Hepatocyte (in vitro differentiated cells): ENCODE measurements at regions not wholly inside any gene's neighbourhood (a gene's known extent, or its start where the extent isn't known, plus 50 kb on each side); places are given as distances from the start of the nearest gene placed in this dataset.

ENCODE experiments used
- DNase-seq: peaks from one replicate; pipeline ENCODE4 v3.0.0-alpha.2; 2016; ENCODE audit warnings: low spot score
- H2AFZ ChIP-seq: fragments of 200-600 bp; sonication (generic); 2 replicates; pipeline ENCODE4 v1.6.0; 2016; ENCODE audit warnings: antibody characterized with exemption, mild to moderate bottlenecking
- H3K27ac ChIP-seq: fragments of 200-600 bp; sonication (generic); 2 replicates; pipeline ENCODE4 v1.5.1; 2016; ENCODE audit warnings: mild to moderate bottlenecking
- H3K27me3 ChIP-seq: fragments of 200-600 bp; sonication (generic); 2 replicates; pipeline ENCODE4 v1.6.1; 2016
- H3K36me3 ChIP-seq: fragments of 200-600 bp; sonication (generic); replicated peaks from 2 replicates; pipeline ENCODE4 v1.5.1; 2016; ENCODE audit warnings: low read depth; ENCODE audit not compliant: insufficient read depth
- H3K4me1 ChIP-seq: fragments of 200-600 bp; sonication (generic); 2 replicates; pipeline ENCODE4 v1.5.1; 2016; ENCODE audit warnings: mild to moderate bottlenecking, moderate library complexity; ENCODE audit not compliant: insufficient read depth
- H3K4me2 ChIP-seq: fragments of 200-600 bp; sonication (generic); 2 replicates; pipeline ENCODE4 v1.6.0; 2016
- H3K4me3 ChIP-seq: fragments of 200-600 bp; sonication (generic); 2 replicates; pipeline ENCODE4 v1.5.1; 2016; ENCODE audit warnings: mild to moderate bottlenecking
- H3K79me2 ChIP-seq: fragments of 200-600 bp; sonication (generic); 2 replicates; pipeline ENCODE4 v1.6.0; 2017; ENCODE audit warnings: mild to moderate bottlenecking
- H3K9me2 ChIP-seq: fragments of 200-600 bp; sonication (generic); replicated peaks from 2 replicates; pipeline ENCODE4 v1.6.0; 2017; ENCODE audit warnings: mild to moderate bottlenecking; ENCODE audit not compliant: insufficient read depth
- H3K9me3 ChIP-seq: fragments of 200-600 bp; sonication (generic); 2 replicates; pipeline ENCODE4 v1.5.1; 2016; ENCODE audit warnings: low read depth, mild to moderate bottlenecking
- H4K20me1 ChIP-seq: fragments of 200-600 bp; sonication (generic); 2 replicates; pipeline ENCODE4 v1.6.0; 2016; ENCODE audit warnings: mild to moderate bottlenecking; ENCODE audit not compliant: insufficient read depth, poor library complexity, severe bottlenecking
- EZH2 ChIP-seq: fragments of 200-600 bp; sonication (generic); IDR thresholded peaks from 2 replicates; pipeline ENCODE4 v1.6.1; 2016; ENCODE audit warnings: antibody characterized with exemption, mild to moderate bottlenecking, borderline replicate concordance
- EZH2phosphoT487 ChIP-seq: fragments of 200-600 bp; sonication (generic); IDR thresholded peaks from one replicate; pipeline ENCODE4 v1.6.1; 2018; ENCODE audit warnings: antibody characterized with exemption, mild to moderate bottlenecking, low read depth, moderate library complexity; ENCODE audit not compliant: unreplicated experiment, severe bottlenecking
- WGBS: methylation state at CpG from one replicate; pipeline ENCODE4 v1.1.6; 2016; ENCODE audit warnings: low lambda C conversion rate; ENCODE audit errors: missing lambda C conversion rate; 5-methylcytosine and 5-hydroxymethylcytosine counted together
- TF ChIP-seq, protein P1 (sequence below): fragments of 200-600 bp; sonication (generic); IDR thresholded peaks from 2 replicates; pipeline ENCODE4 v1.5.1; 2016; ENCODE audit warnings: antibody characterized with exemption, mild to moderate bottlenecking; ENCODE audit not compliant: poor library complexity

DNA sequence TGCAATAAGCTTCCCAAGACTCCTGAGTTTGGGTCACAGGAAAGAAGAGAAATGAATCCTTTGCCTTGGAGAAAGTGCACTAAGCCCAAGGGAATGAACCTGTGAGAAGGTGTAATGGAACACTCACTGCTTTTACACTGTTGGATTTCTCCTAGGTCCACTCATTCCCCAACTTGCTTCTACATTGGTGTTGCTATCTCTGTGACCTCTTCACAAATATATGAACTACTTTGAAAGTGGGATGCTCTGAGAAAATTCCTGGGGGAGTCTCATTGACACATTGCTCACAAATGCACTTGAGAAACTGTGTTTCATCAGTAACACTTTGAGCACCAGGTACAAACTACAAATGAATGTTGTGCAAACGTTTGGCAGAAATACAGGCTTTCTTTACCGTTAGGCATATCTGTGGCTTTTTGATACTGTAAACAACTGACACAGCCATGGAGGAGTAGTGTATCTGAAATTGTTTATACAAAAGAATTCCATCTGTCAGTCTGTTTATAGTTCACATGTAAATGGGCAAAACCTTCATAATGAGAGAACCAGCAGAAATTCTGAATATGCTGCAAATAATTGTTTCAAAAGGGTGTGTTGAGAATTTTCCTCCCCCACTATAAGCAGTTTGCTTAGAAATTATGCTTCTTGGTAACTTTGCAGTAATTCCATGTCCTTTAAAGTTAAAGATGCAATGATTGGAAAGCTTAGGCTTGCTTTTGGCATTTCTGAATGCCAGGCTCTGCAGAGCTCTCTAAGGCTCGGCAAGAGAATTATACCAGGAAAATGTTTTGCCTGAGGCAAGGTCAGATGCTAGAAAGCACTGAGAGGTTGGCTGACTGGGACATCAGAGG is 348.5 kb upstream of the DDHD1 start:
- Histone ChIP-seq H3K4me1 (peaks cover 10% of the 10 kb centered on the region), H3K27ac (peak overlapping the region; percentile 67), H4K20me1 (no peaks in the 10 kb centered on the region), H3K4me3 (no peak overlapping the region), H3K9me2 (no peaks in the 10 kb centered on the region), H2AFZ (no peak overlapping the region), H3K9me3 (no peaks in the 10 kb centered on the region), H3K27me3 (no peaks in the 10 kb centered on the region), H3K36me3 (no peaks in the 10 kb centered on the region), H3K4me2 (peak overlapping the region; percentile 23), H3K79me2 (no peaks in the 10 kb centered on the region)
- WGBS = 30% methylated on average over 3 of the region's 3 CpGs
- TF ChIP-seq EZH2phosphoT487 (no peak), EZH2 (no peak)
- TF ChIP-seq, protein P1, sequence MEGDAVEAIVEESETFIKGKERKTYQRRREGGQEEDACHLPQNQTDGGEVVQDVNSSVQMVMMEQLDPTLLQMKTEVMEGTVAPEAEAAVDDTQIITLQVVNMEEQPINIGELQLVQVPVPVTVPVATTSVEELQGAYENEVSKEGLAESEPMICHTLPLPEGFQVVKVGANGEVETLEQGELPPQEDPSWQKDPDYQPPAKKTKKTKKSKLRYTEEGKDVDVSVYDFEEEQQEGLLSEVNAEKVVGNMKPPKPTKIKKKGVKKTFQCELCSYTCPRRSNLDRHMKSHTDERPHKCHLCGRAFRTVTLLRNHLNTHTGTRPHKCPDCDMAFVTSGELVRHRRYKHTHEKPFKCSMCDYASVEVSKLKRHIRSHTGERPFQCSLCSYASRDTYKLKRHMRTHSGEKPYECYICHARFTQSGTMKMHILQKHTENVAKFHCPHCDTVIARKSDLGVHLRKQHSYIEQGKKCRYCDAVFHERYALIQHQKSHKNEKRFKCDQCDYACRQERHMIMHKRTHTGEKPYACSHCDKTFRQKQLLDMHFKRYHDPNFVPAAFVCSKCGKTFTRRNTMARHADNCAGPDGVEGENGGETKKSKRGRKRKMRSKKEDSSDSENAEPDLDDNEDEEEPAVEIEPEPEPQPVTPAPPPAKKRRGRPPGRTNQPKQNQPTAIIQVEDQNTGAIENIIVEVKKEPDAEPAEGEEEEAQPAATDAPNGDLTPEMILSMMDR = no peak
- DNase-seq = peak; percentile 21

DNA sequence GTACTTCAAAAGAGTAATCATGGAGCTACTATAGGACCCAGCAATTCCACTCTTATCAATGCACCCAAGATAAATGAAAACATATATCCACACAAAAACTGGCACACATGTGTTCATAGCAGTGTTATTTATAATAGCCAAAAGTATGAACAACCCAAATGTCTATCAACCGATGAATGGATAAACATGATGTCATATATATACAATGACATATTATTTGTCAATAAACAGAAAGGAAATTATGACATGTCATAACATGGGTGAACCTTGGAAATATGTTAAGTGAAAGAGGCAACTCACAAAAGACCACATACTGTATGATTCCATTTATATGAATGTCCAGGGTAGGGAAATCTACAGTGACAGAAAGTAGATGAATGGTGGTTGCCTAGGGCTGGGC is 347.1 kb upstream of the DDHD1 start:
- Histone ChIP-seq H2AFZ (no peak overlapping the region), H3K36me3 (no peaks in the 10 kb centered on the region), H3K4me1 (peaks cover 10% of the 10 kb centered on the region), H4K20me1 (no peaks in the 10 kb centered on the region), H3K9me3 (no peaks in the 10 kb centered on the region), H3K4me3 (no peak overlapping the region), H3K79me2 (no peaks in the 10 kb centered on the region), H3K27me3 (no peaks in the 10 kb centered on the region), H3K4me2 (no peak overlapping the region), H3K27ac (peak overlapping the region; percentile 67), H3K9me2 (no peaks in the 10 kb centered on the region)
- DNase-seq = no peak
- no peak for TF ChIP-seq EZH2phosphoT487
- TF ChIP-seq, protein P1 = no peak
- no peak for TF ChIP-seq EZH2
- WGBS = 90% methylated on average over 1 of the region's 1 CpG

DNA sequence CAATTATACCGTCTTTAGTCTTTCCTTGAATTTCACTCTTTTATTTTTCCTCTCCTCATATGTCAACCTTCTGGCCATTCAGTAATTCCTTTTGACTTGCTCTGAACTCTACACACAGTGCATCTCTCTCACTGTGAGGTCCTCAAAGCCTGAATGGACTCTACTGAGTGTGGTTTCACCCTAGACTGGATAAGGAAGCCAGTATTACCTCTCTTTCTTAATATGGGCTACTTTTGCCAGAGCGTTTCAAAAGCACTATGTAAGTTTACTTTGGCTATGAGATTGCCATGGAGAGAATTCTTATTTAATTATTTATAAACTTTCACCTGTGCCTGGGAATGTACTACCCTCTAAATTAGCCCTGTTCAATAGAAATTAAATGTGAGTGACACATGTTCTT is 343.5 kb upstream of the DDHD1 start:
- no peak overlapping the region for H3K4me2 ChIP-seq
- 78% methylated on average over 2 of the region's 2 CpGs for WGBS

More for the DNA sequence above, 343.5 kb upstream of the DDHD1 start:
- Histone ChIP-seq H3K27ac (no peak overlapping the region), H4K20me1 (no peaks in the 10 kb centered on the region), H3K79me2 (no peaks in the 10 kb centered on the region), H3K9me2 (no peaks in the 10 kb centered on the region), H3K27me3 (no peaks in the 10 kb centered on the region), H3K9me3 (no peaks in the 10 kb centered on the region), H3K36me3 (no peaks in the 10 kb centered on the region), H3K4me3 (no peak overlapping the region), H2AFZ (no peak overlapping the region), H3K4me1 (peaks cover 16% of the 10 kb centered on the region)
- DNase-seq = no peak
- no peak for TF ChIP-seq EZH2
- TF ChIP-seq, protein P1 = no peak
- TF ChIP-seq EZH2phosphoT487 = no peak
